ENCODE measurements at regions not wholly inside any gene's neighbourhood (a gene's known extent, or its start where the extent isn't known, plus 50 kb on each side); places are given as distances from the start of the nearest gene placed in this dataset.
"Not testable (repeated sequence)": the region's sequence is repeated elsewhere in the genome, so short reads cannot be mapped to it uniquely, and the experiment has no call there.

DNA sequence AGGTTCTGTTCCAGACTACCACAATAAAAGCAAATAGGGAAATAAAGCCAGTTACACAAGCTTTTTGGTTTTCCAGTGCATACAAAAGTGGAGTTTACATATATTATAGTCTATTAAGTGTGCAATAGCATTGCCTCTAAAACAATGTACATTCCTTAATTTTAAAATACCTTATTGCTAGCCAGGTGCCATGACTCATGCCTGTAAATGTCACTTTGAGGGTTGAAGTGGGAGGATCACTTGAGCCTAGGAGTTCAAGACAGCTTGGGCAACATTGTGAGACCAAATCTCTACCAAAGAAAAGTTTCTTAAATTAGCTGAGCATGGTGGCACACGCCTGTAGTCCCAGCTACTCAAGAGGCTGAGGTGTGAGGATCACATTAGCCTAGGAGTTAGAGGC lies 52.9 kb upstream of the IMP4 start:
- peak; percentile 7 for DNase-seq (ENCODE audit: low read depth)
- no peak for TF ChIP-seq CTCF (IDR thresholded peaks at IDR 0.05; ENCODE audit: insufficient read depth, low read depth, low read length, missing control alignments)
- H3K4me3 ChIP-seq (ENCODE audit: low read length) = no peak overlapping the region

DNA sequence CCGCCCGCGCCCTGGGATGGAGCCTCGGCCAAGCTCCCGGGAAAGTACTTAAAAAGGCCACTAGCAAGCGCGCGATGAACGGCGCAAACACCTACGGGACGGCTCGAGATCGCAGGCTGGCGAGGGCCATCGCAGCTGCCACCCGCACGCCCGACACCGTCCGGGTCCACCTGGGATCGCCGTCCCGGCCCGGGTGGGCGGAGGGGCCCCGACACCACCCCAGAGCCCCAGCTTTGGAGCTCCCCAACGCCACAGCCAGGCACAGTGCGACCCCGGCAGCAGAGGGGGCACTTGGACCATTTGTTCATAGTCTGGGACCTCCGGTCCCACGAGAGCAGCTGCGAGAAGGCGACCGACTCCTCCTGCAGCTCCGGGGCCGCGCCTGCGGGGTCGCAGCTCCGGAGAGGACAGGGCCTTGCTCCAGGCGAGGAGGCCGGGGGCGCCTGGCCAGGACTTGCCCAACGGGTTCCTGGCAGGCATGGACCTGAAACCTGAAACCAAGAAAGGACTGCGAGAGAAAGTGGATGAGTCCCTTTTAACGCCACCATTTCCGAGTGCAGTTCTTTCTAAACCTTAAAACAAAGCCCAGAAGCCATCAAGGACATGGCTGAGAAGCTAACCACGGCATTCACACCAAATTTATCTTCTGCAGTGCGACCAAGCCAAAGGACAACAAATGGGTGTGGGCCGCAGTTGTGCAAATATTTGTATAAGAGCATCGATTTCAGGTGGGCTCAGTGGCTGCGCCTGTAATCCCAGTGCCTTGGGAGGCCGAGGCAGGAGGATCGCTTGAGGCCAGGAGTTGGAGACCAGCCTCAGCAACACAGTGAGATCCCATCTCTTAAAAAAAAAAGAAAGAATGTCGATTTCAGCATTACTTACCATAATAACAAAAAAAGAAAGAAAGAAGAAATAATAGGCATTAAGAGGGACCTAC lies 54.0 kb upstream of the IMP4 start:
- TF ChIP-seq CTCF (IDR thresholded peaks at IDR 0.05; ENCODE audit: insufficient read depth, low read depth, low read length, missing control alignments) = no peak
- H3K4me3 ChIP-seq (ENCODE audit: low read length) = no peak overlapping the region
- peak; percentile 5 for DNase-seq (ENCODE audit: low read depth)

GRCh38 chr2:130287656-130288026 lies 55.1 kb upstream of the IMP4 start:
- TF ChIP-seq CTCF (IDR thresholded peaks at IDR 0.05; ENCODE audit: insufficient read depth, low read depth, low read length, missing control alignments) = no peak
- no peak overlapping the region for H3K4me3 ChIP-seq (ENCODE audit: low read length)
- no peak for DNase-seq (ENCODE audit: low read depth)

DNA sequence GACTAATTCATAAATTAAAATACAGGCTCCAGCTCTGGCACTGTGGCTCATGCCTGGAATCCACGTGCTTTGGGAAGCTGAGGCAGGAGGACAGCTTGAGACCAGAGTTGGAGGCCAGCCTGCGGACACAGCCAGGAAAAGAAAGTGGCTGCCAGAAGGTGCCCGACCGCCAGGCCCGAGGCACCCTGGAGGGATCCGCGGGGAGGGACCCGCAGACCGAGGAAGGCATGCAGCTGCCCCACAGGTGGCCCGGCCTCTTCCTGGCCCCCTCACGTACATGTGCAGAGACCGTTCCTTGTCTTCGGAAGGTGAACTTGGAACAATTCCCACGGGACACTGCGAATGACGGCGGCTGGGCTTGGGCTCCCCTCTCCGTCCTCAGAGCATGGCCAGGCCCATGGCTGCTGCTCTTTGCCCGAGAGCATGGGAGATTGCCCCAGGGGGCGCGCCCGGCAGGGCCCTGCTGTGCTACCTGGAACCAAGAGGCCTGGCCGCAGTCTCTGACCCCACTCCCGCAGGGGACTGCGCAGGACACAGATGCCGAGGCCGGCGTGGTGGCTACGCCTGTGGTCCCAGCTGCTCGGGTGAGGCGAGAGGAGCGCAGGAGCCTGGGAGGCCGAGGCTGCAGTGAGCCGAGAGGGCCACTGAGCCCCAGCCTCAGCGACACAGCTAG lies 55.6 kb upstream of the IMP4 start:
- no peak for TF ChIP-seq CTCF (IDR thresholded peaks at IDR 0.05; ENCODE audit: insufficient read depth, low read depth, low read length, missing control alignments)
- no peak for DNase-seq (ENCODE audit: low read depth)
- no peak overlapping the region for H3K4me3 ChIP-seq (ENCODE audit: low read length)

DNA sequence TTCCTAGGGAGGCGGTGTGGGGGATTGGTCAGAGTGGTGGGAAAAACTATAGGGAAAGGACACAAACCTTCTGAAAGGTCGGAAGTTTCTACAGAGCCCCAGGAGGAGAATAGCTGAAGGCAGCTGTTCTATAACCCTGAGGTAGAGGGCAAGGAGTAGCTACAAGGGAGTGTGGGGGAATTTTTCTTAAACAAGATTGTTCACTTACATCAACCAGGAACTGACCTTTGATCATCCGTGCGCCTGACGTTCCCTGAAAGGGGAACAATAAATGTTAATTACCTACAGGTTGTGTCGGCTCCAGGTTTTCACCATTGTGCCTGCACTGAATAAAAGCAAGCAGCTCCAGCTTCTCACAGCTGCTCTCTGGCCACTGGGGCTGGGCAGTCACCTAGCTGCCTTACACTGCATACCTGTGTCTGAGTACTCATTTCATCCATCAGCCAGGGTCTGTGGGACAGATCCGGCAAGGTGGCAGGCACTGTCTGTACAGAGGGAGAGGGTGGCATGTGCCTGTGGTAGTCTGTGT lies 59.3 kb upstream of the IMP4 start:
- DNase-seq (ENCODE audit: low read depth); H3K4me3 ChIP-seq (ENCODE audit: low read length): not testable (repeated sequence)

GRCh38 chr2:130279551-130279950 lies 63.1 kb upstream of the IMP4 start:
- not testable (repeated sequence) for DNase-seq (ENCODE audit: low read depth)

DNA sequence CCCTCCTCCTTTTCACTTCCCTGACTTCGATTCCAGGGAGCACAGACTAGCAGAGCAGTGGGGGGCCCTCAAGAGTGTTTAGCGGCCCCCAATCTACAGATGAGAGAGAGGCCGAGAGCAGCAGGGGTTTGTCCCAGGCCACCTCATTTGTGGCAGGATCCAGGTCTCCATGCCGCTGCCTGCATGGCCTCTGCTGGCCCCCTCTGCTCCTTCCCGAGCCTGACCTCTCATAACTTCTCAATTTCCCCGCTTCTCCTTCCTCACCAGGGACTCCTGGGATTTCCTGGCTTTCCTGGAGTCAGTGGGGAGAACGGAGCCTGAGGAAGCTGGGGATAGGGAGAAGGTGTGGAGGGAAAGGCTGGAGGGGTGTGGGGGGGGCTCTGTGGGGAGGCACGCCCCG lies 70.1 kb upstream of the TUBA3E start:
- H3K4me3 ChIP-seq (ENCODE audit: low read length) = not testable (repeated sequence)

More at GRCh38 chr2:130279551-130279950, 63.1 kb upstream of the IMP4 start:
- H3K4me3 ChIP-seq (ENCODE audit: low read length) = not testable (repeated sequence)

DNA sequence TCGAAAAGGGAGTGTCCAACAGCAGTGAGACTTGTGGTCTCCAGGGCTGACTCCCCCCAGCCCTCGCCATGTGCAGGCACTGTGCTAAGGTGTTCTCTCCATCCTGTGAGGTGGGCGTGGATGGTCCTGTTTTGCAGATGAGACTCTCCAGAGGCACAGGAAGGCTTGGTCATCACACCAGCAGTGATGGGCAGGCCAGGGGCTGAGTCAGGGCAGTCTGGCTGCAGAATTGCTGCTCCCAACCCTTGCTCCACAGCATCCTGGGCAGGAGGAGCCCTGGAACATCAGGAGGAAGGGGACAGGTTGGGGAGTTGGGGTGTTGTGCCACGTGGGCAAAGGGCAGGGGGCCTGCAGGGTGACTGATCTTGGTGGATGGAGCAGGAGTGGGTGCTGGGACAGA lies 69.3 kb upstream of the TUBA3E start:
- not testable (repeated sequence) for H3K4me3 ChIP-seq (ENCODE audit: low read length); DNase-seq (ENCODE audit: low read depth)

More for the DNA sequence above, 70.1 kb upstream of the TUBA3E start:
- not testable (repeated sequence) for DNase-seq (ENCODE audit: low read depth)

DNA sequence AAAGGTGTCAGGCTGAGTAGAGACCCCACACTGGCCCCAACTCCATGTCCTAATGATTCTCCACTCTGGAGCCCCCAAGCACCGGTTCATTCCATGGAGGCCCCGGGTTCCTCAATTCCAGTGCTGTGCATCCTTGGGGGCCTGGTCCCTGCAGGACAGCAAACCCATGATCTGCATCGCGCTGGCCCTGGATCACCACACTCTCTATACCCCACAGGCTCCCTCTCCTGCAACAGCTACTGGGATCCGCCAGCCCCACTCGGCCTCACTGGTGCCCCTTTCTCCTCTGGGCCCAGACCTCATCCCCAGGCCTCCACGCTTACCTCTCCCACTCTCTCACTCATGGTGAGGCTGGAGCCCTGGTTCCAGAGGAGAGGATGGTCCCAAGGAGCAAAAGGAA lies 68.6 kb upstream of the TUBA3E start:
- DNase-seq (ENCODE audit: low read depth); H3K4me3 ChIP-seq (ENCODE audit: low read length): not testable (repeated sequence)

DNA sequence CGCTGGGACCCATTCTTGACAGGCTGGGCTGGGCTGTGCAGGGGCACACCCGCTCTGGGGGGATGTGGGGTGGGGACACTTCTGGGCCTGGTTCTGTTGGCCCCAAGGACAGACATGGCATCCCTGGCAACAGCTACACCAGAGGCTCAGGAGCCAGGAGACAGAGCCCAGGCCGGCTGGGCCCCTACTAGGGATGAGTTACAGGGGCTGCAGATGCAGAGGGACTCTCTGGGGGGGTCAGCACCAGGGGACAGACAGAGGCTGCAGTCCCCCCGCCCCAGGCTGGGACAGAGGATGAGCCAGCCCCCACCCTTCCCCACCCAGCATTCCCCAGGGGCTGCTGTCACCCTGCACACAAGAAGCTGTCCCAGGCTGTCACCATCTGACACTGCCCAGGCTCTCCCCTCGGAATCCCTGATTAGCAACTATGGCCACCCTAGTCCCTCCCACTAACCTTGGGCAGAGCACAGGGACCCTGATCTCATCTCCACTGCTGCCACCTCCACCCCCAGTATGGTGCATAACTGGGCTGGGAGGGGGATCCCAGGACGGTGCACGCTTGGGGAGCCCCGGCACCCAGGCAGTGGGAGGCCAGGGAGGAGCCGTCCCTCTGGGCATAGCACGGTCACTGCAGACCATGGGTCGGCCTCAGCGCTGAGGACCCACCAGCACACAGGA lies 67.5 kb upstream of the TUBA3E start:
- H3K4me3 ChIP-seq (ENCODE audit: low read length); DNase-seq (ENCODE audit: low read depth): not testable (repeated sequence)

DNA sequence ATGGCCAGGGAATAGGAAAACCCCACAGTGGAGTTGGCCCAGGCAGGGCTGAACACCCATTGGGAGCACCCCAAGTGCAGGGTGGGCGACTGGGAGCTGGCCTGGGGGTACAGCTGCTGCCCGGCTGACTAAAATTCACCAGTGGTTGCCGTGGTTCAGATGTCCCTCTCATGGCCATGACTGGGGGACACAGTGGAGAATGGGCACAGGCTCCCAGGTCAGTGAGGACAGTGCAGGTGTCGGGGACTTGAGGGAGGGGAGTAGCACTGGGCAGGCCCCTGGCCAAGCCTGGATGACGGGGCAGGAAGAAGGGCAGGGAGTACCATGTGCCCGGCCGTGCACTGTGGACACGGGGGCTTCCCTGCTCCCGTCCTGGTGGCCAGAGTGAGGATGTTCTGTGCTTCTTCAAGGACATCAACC lies 66.7 kb upstream of the TUBA3E start:
- DNase-seq (ENCODE audit: low read depth); H3K4me3 ChIP-seq (ENCODE audit: low read length): not testable (repeated sequence)

Data from epithelial cell of esophagus (primary cell).